Suprapubic skin (tissue), 3 donors: ENCODE measurements at regions not wholly inside any gene's neighbourhood (a gene's known extent, or its start where the extent isn't known, plus 50 kb on each side); places are given as distances from the start of the nearest gene placed in this dataset.

Experiments
- POLR2A ChIP-seq, 2 donors: fragments of 450-650 bp; IDR thresholded peaks; one replicate each; pipeline ENCODE4 v1.6.1; 2017; ENCODE audit warnings: antibody characterized with exemption in 2 of 2, mild to moderate bottlenecking in 2 of 2, moderate library complexity in 2 of 2
- TF ChIP-seq, protein P1 (sequence below), 2 donors: fragments of 200-600 bp in 1 of 2; fragments of 450-650 bp in 1 of 2; sonication (generic) in 1 of 2; IDR thresholded peaks; one replicate each; pipeline ENCODE4 v1.5.1; 2016 to 2019; ENCODE audit warnings: antibody characterized with exemption in 2 of 2, mild to moderate bottlenecking in 1 of 2, moderate library complexity in 1 of 2

GRCh38 chr15:79501086-79501485 is 69.0 kb downstream of the MINAR1 start:
- TF ChIP-seq, protein P1, sequence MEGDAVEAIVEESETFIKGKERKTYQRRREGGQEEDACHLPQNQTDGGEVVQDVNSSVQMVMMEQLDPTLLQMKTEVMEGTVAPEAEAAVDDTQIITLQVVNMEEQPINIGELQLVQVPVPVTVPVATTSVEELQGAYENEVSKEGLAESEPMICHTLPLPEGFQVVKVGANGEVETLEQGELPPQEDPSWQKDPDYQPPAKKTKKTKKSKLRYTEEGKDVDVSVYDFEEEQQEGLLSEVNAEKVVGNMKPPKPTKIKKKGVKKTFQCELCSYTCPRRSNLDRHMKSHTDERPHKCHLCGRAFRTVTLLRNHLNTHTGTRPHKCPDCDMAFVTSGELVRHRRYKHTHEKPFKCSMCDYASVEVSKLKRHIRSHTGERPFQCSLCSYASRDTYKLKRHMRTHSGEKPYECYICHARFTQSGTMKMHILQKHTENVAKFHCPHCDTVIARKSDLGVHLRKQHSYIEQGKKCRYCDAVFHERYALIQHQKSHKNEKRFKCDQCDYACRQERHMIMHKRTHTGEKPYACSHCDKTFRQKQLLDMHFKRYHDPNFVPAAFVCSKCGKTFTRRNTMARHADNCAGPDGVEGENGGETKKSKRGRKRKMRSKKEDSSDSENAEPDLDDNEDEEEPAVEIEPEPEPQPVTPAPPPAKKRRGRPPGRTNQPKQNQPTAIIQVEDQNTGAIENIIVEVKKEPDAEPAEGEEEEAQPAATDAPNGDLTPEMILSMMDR (IDR thresholded peaks at IDR 0.05): no peak
- TF ChIP-seq POLR2A (IDR thresholded peaks at IDR 0.05): no peak
